IMR-90 (cell line): ENCODE measurements at regions not wholly inside any gene's neighbourhood (a gene's known extent, or its start where the extent isn't known, plus 50 kb on each side); places are given as distances from the start of the nearest gene placed in this dataset.
A peak's percentile ranks its signal among the peaks of the same experiment; 100 is the strongest.

Experiments used
- BHLHE40 ChIP-seq: fragments of 150-350 bp; IDR thresholded peaks from 2 replicates; pipeline ENCODE4 v1.6.1; 2016; ENCODE audit warnings: mild to moderate bottlenecking, low read depth, low read length
- CEBPB ChIP-seq: IDR thresholded peaks from 2 replicates; pipeline ENCODE4 v1.6.1; 2012; ENCODE audit warnings: low read depth, low read length, improper control_type of control experiment
- ELK1 ChIP-seq: fragments of 150-350 bp; IDR thresholded peaks from 2 replicates; pipeline ENCODE4 v1.6.1; 2016; ENCODE audit warnings: low read depth, mild to moderate bottlenecking, low read length, moderate library complexity, borderline replicate concordance
- MAFK ChIP-seq: IDR thresholded peaks from 2 replicates; pipeline ENCODE4 v1.6.1; 2012; ENCODE audit warnings: low read depth, low read length, improper control_type of control experiment
- POLR2A ChIP-seq: IDR thresholded peaks from 2 replicates; pipeline ENCODE4 v1.6.1; 2012; ENCODE audit warnings: mild to moderate bottlenecking, low read depth, low read length
- RAD21 ChIP-seq: IDR thresholded peaks from 2 replicates; pipeline ENCODE4 v1.6.1; 2012; ENCODE audit warnings: low read length, improper control_type of control experiment
- RCOR1 ChIP-seq: IDR thresholded peaks from 2 replicates; pipeline ENCODE4 v1.6.1; 2012; ENCODE audit warnings: mild to moderate bottlenecking, low read length, improper control_type of control experiment; ENCODE audit not compliant: insufficient replicate concordance
- TF ChIP-seq, protein P1 (sequence below): conservative IDR thresholded peaks from 2 replicates; pipeline ENCODE4 v1.5.1; 2012; ENCODE audit warnings: mild to moderate bottlenecking, low read depth, low read length, improper control_type of control experiment
- TF ChIP-seq, protein P2 (sequence below): fragments of 150-350 bp; IDR thresholded peaks from 2 replicates; pipeline ENCODE4 v1.6.1; 2017; ENCODE audit warnings: mild to moderate bottlenecking, antibody characterized with exemption, low read length, low read depth

- TF ChIP-seq, protein P1, sequence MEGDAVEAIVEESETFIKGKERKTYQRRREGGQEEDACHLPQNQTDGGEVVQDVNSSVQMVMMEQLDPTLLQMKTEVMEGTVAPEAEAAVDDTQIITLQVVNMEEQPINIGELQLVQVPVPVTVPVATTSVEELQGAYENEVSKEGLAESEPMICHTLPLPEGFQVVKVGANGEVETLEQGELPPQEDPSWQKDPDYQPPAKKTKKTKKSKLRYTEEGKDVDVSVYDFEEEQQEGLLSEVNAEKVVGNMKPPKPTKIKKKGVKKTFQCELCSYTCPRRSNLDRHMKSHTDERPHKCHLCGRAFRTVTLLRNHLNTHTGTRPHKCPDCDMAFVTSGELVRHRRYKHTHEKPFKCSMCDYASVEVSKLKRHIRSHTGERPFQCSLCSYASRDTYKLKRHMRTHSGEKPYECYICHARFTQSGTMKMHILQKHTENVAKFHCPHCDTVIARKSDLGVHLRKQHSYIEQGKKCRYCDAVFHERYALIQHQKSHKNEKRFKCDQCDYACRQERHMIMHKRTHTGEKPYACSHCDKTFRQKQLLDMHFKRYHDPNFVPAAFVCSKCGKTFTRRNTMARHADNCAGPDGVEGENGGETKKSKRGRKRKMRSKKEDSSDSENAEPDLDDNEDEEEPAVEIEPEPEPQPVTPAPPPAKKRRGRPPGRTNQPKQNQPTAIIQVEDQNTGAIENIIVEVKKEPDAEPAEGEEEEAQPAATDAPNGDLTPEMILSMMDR, result no peak
- no peak for TF ChIP-seq POLR2A
- 0 out of 2 replicates have a peak, but pooled peaks have one; percentile 12 for TF ChIP-seq MAFK
- TF ChIP-seq, protein P2, sequence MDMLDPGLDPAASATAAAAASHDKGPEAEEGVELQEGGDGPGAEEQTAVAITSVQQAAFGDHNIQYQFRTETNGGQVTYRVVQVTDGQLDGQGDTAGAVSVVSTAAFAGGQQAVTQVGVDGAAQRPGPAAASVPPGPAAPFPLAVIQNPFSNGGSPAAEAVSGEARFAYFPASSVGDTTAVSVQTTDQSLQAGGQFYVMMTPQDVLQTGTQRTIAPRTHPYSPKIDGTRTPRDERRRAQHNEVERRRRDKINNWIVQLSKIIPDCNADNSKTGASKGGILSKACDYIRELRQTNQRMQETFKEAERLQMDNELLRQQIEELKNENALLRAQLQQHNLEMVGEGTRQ, result no peak
- no peak for TF ChIP-seq CEBPB
- no peak for TF ChIP-seq BHLHE40
- TF ChIP-seq RCOR1, result no peak
- TF ChIP-seq ELK1, result no peak
- TF ChIP-seq RAD21, result no peak
Measured at GRCh38 chr22:34330432-34330831, 410.2 kb upstream of the LARGE1 start.
